Stimulated activated CD4-positive, alpha-beta T cell treated with anti-CD3 and anti-CD28 coated beads, Interleukin-1b, Interleukin-23, amount 100 ng/mL, for 4 hours (primary cell): ENCODE measurements at regions not wholly inside any gene's neighbourhood (a gene's known extent, or its start where the extent isn't known, plus 50 kb on each side); places are given as distances from the start of the nearest gene placed in this dataset.
"Not testable (repeated sequence)": the region's sequence is repeated elsewhere in the genome, so short reads cannot be mapped to it uniquely, and the experiment has no call there.

Experiments
- DNase-seq, 2 donors: peaks; one replicate each; pipeline ENCODE4 v3.0.0-alpha.2; 2020; ENCODE audit warnings: low read depth in 2 of 2

DNA sequence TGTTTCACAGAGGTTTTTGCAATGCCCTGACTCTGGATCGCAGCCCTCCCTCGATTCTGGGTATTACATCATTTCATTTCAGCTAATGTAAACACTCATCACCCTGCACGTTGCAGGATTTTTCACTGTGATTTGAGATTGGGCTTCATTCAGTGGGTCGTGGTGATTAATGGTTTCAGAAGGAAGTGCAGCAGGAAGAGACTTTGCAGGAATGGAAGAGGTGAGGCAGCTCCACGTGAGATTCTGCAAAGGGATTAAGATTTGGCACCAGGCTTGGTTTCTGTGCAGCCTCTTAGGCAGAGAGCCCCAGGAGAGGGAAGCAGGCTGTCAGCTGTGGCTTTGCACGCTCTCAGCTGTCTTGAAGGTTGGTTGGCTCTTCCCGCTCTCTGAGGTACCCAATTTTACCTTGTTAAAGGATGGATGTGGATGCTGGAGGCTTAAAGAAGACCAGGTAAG is 95.2 kb downstream of the PLCE1 start:
- no peak for DNase-seq

DNA sequence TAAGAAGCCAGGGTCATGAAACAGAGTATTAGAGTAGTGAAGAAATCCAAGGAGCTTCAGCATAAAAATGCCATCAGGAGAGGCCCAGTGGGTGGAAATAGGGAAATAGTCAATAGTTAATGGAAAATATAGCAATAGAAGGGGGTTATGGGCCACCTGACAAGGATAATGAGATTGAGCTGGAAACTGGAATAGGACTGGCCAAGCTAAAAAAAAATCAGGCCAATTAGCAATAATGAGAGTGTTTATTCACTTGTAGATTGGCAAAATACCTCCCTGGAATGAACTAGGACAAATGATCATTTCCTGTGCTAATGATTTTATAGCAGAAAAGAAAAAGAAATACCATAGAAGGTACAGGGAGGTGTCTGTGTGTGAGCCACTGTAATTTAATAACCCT is 97.9 kb downstream of the PLCE1 start:
- no peak for DNase-seq

DNA sequence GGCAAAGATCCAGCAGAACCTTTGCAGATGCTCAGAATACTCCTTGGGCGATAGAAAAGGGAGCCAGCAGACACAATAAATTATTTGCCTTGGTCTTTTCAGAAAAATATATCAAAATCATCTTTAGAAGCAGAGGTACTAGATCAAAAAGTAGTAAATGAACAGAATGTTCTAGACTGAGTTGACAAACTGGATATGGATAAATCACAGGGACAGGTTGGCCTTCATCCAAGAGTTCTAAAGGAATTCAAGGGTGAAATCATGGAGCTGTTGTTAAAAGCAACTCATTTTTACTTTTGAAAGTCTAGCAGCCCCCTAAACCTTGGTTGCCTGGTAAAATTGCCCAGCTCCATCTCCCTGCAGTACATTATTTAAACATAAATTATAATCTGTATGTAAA is 99.1 kb downstream of the PLCE1 start:
- no peak for DNase-seq

DNA sequence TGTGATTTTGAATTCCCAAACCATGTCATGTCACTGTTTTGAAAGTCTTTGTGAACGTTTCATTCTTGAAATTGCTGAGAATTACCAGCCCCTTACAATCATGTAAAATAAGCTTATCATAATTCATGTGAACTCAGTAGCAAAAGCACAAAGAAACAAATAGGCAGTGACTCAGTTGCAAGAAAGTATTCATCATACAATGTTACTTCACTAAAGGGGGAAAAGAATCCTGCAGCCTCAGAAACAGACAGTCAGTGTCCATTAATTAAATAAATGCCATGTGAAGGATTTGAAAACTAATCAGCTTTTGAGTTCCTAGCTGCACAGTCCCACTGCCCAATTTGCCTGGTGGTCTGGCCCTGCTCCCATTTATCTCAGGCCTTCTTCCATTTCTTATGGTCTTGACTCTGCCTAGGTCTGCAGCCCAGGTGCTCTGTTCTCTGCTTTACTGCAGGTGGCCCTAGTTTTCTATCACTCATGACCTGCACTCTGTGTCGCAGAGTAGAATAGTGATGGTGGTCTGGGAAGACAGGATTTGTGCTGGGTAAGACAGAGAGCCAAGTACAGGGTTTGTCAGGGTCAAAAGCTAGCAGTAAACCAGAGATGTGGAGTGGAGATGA is 99.7 kb downstream of the PLCE1 start:
- DNase-seq = no peak

DNA sequence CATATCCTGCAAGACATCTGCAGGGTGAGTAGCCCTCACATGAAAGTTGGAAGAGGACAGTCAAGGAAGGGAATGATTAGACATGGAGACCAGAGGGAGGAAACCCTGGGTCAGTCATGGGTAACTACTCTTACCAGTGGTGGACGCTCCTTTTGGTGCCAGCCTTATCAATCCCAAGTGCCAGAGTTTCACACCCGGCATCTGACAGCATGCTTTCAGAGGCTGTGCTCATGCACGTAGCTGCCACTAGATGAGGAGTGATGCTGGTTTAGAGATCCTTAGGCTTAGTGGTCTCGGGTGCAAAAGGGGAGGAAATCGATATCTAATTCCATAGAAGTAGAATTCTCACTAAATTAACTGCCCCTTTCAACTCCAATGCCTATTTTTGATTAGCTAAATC is 100.8 kb downstream of the PLCE1 start:
- no peak for DNase-seq

DNA sequence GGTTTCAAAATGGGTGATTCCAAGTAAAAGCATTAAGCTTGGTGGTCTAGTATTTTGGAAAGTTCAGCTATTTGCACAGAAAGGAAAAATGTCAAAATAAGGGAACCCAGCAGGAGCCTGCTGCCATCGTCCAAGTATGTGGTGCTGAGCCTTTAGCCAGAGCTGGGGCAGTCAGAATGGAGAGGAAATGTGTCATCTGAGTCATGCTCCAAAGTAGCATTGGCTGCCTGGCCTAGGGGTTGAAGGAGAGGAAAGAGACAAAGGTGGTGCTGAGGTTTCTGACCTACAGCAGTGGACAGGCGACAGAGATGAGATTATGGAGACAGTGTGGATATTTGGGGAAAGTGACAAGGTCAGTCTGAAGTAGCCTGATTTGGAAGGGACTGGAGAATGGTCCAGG is 103.9 kb downstream of the PLCE1 start:
- DNase-seq = no peak

DNA sequence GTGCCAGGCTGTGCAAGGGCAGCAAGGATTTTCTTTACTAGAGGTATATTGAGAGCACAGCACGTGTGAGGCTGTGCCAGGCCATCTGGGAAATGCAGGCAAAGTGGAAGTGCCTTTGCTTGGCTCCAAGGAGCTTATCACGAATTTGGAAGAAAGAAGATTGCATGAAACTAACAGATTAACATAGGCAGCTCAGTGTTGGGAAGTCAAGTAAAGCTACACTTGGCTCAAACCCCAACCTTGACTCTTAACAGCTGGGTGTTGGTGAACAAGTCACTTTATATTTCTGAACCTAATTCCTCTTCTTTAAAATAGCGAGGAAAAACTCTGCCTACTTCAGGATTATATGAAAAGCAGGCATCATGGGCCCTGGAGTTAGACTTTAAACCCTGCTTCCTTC is 105.2 kb downstream of the PLCE1 start:
- DNase-seq = no peak

DNA sequence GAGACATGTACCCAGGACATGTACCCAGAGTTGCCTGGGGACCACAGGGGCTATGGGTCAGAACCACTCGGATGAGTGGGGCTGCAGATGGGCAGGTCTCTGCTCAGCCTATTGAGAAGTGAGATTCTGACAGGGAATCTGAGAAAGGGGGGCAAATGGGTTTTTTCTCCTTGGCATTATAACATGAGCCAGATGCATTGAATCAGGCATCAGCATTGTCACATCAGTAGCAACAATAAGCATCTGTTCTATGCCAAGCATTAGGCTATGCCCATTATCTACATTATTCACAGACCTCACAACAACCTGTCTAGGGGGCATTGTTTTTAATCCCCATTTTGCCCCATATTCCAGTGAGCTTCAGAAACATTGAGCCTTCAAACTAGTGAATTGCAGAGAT is 108.2 kb downstream of the PLCE1 start:
- DNase-seq = no peak

DNA sequence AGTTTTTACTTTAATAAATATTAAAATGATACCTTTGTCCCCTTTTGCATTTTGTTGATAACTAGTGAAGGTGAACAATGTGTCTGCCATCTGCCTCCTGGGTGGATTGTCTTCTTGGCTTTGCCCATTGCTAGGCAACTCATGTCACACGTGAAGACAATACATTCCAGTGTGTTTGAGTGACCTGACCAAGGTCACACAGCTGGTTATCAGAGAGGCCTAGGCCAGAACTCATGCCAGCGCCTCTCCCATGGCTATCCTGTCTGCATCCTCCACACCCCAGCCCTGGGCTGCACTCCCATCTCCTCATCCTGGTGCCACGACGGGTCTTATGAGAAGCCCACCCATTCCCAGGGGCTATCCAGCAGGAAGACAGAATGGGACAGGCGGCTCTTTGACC is 108.7 kb downstream of the PLCE1 start:
- no peak for DNase-seq

DNA sequence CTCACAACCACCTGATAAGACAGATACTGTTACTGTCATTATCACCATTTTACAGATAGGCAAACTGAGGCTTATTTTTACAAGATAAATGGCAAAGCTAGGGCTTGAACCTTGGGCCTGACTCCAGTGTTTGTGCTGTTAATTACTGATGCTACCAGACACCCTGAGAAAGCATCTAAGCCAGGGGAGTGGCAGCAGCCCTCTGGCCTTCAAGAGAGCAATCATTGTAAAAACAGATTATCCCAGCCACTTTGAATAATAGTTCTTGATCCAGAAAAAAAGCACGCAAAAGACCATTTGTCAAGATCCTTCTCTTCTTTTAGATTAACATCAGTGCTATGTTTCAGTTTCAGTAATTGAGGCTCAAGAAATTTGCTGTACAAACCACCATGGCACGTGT is 109.5 kb downstream of the PLCE1 start:
- DNase-seq = no peak

DNA sequence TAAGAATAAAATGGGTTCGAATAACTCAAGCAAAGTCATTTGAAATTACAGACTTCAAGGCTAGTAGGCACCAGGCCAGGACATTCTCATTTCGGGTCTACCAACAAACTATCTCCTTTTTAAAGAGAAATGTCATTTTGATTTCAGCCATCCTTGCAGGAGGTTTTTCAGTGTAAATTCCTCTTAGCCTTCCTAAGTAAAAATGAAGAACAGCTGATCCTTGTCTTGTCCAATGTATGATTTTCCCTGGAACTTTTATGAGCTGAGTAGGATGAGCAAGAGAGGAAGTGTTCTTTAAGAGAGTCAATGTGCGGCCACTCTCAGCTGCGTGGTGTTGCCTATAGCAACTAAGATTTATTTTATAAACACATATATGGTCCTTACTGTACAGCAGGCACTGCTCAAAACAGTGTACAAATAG is 110.1 kb downstream of the PLCE1 start:
- DNase-seq = no peak

DNA sequence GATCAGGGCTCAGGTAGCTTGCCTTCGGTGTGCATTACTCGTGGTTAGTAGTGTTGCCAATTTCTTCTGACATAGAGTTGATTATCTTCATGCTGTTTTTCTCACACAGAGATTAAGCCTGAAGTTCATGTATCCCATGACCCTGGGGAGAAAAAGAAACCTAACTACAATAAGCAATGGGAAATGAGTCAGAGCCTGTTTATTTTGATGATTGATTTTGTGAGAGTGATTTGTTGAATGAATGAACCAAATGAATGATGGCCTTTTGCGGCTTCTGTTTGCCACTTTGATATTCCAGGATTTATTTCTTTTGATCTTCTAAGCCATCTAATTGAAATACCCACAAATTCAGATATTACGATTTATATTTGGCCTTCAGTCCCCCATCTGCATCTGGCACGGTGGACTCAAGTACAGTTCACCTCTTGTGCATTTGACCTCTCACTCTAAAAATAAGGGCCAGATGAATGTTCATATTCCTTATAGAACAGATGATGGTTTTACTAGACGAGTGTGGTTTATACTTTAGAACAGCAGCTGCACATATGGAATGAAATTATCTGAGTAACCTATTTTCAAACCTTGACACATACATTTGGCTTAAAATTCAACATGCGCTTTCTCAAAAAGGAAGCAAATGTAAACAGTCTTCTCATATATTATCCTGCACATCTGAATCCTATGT is 110.7 kb downstream of the PLCE1 start:
- DNase-seq = no peak

DNA sequence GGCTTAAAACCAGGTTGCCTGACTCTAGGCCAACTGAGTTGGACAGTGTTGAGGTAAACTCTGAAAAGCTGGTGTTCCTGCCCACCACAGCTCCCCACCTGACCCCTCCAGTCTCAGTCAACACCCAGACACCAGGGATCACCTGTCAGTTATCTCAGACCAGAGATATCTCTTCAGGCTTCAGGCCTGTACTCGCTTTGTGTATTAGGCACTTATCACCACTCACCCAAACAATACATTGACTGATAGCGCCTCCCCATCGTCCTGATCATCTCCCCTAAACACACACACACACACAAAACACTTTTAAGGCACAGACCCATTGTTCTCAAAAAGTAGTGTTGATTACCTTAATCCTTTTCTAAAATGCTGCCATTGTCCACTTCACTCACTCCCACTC is 111.5 kb downstream of the PLCE1 start:
- no peak for DNase-seq

DNA sequence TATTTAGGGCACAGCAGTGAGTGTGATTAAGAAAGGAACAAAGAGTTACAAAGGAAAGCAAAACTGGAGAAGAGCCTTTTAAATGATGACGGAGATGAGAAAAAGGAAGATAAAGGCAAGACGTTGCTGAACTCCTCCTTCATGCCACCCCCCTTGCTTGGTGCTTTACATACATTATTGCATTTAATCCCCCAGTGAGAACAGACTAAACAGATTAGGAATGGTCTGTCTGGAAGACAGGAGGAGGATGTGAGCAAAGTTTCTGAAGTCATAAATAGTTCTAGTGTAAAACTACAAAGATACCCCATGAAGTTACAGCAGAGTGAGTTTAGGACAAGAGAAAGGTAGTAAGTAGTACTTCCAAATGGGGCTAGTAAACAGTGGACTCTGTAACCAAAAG is 113.5 kb downstream of the PLCE1 start:
- DNase-seq = no peak

DNA sequence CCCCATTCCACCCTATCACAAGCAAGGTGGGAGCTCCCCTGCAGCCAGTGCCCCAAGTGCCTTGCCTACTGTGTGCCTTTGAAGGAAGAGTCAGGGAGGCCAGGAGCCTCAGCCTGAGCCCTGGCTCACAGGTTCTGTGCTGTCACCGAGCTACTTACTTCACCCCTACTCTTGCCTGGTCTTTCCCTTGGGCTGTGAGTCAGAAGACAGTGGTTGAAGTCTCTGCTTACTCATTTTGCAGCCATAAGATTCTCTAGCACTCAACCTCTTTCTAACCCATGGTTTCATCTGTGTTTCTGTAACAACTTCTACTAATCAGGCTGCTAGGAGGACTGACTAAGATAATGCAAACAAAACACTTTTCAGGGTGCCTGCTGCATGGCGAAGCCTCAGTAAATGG is 114.5 kb downstream of the PLCE1 start:
- DNase-seq = no peak

DNA sequence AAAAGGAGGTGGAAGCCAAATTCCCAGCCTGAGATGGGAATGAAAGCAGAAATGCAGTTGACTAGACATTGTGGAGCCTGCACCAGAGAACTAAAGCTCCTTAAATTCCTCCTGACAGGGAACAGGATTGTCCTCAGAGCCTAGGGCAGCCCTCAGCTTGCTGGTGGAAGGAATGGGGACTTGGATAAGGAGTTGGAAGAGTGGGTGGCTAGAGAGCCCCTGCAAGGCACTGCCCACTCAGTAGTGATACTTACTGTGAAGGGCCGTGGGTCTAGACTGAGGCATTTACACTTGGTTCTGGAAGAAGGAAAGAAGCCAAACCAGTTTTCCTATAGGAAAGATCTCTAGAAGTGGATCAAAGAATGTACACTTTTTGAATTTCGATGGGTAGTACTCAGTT is 117.6 kb downstream of the PLCE1 start:
- DNase-seq = no peak

DNA sequence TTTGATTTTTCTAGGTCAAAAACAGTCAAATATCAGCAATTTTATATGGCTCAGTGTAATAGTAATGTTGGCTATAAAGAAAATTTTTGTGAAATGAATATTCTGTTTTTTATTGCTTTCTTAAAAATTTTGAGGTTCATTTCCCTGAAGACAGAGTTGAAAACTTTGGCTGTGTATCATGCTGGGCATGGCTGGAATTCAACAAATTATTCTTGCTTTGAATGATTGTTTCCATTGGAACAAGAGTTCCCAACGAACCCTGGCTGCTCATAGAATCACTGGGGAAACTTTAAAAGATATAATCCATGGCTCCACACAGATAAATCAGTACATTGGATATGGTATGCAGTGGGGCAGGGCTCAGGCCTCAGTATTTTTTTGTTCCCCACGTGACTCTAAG is 118.6 kb downstream of the PLCE1 start:
- DNase-seq = no peak

DNA sequence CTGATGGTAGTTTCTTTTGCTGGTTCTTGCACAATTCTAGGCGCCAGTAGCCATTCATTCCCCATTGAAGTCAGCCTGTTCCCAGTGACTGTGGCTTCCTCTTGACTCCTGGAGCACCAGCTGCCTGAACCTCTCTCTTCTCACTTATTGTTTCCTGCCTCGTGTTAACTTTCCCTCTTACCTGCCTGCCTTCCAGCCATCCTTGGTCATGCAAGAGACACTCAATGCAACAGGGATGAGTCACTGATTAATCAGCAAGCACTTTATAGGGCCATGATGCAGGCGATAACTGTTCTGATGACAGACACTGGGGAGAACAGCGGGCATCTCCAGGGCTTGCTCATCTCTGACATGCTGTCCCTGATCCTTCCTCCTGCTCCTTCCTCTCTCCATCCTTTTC is 122.0 kb downstream of the PLCE1 start:
- DNase-seq = no peak

DNA sequence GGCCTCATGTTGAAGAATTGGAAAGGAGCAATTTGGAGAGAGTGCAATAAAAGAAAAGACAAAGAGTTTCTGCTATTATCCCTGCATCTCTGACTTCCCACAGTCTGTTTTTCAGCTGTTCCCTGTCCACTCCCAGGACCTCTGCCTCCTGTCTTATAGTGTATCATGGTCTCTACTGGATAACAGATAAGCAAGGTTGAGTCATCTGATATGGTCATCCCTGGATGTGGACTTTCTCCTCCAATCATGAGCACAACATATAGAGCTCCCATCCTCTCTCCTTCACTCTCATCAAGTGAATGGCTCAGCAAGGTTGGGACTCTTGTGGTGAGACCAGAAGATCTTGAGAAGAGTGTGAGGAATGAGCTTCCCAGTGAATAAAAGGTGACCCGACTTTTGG is 123.1 kb downstream of the PLCE1 start:
- DNase-seq = no peak

DNA sequence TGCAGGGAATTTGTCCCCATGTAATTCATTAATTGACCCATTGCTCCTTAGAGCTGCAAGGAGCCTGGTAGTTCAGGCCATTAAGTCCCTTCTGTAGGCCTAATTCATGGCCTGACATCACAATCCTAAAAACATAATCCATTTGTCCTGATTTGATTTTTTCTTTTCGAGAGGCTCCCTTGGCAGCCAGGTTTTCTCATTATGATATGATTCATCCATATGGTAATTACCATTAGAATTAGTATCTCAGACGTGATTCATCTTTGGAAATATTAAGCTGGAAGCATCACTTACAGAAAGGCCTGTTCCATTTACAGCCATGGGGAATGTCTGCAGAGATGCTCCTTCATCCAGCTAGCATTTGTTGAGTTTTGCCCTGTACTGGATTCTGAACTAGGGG is 128.5 kb downstream of the PLCE1 start:
- DNase-seq = no peak

DNA sequence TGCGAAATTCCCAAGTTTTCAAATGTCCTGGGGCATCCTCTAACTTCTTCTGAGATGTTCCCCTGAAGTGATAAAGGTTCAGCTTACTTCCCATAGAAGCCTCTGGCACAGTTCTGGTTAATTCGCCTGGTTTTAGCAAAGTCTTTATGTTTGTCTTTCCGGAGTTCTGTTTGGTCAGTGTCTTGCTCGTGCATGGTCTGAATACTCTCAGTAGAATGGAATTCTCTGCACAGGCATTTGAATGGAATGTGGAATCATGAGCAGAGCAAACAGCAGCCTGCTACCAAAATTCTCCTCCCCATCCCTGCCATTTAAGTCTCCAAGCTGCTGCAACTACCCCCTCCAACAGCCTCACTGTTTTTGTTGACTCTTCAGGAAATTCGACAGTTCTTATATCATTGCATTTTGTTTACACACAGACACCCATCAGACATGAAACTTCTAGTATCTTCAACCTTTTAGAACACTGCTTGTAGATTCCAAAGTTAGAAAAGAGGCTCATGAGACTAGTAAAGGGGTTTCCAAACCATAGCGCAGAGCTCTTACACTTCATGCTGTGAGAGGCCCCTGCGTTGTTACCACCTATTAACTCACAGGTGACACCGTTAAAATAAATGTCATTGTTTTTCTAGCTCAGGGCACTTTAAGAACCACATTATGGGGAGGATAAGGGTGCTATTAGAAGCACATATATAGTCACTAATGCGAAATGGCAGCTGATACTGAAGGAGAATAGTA is 129.7 kb downstream of the PLCE1 start:
- DNase-seq = no peak

DNA sequence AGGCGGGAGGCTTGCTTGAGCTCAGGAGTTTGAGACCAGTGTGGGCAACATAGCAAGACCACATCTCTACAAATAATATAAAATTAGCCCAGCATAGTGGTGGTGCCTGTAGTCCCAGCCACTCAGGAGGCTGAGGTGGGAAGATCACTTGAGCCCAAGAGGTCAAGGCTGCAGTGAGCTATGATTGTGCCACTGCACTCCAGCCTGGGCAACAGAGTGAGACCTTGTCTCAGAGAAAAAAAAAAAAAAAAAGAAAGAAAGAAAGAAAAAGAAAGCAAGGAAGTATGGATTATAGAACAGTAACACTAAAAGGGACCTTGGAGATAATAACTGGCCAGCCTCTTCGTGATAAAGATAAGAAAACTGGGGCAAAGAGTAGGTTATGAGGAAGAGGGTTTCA is 130.4 kb downstream of the PLCE1 start:
- DNase-seq = not testable (repeated sequence)

DNA sequence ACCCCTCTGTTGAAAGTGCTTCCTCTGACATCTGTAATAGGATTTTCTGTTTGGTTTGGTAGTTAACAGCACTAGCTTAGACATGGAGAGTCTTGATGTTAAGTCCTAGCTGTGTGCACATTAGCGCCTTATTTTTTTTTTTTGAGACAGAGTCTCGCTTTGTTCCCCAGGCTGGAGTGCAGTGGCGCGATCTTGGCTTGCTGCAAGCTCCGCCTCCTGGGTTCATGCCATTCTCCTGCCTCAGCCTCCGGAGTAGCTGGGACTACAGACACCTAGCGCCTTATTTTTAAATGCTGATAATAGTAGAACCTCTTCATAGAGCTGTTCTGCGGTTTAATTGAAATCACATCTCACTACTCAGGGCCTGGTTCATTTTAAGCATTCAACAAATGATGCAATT is 131.5 kb downstream of the PLCE1 start:
- not testable (repeated sequence) for DNase-seq
